ENCODE measurements at regions not wholly inside any gene's neighbourhood (a gene's known extent, or its start where the extent isn't known, plus 50 kb on each side); places are given as distances from the start of the nearest gene placed in this dataset.

GRCh38 chr2:230614913-230615332 is 97.7 kb upstream of the CAB39 start:
- TF ChIP-seq POLR2A (IDR thresholded peaks at IDR 0.05) (no peak), CTCF (IDR thresholded peaks at IDR 0.05) (no peak)

Measured in body of pancreas (tissue), 4 donors.